ENCODE measurements at regions not wholly inside any gene's neighbourhood (a gene's known extent, or its start where the extent isn't known, plus 50 kb on each side); places are given as distances from the start of the nearest gene placed in this dataset.

- DNase-seq = no peak
Measured at GRCh38 chrX:20363275-20363674, 96.6 kb upstream of the RPS6KA3 start.

- no peak for DNase-seq
Measured at GRCh38 chrX:20362268-20363267, 95.9 kb upstream of the RPS6KA3 start.

- no peak for DNase-seq
Measured at GRCh38 chrX:20361890-20362262, 95.2 kb upstream of the RPS6KA3 start.

GRCh38 chrX:20361081-20361889 lies 94.6 kb upstream of the RPS6KA3 start:
- DNase-seq = no peak

- no peak for DNase-seq
Measured at GRCh38 chrX:20355187-20355586, 88.5 kb upstream of the RPS6KA3 start.

GRCh38 chrX:20354505-20354904 lies 87.8 kb upstream of the RPS6KA3 start:
- no peak for DNase-seq

- DNase-seq = no peak
Measured at GRCh38 chrX:20352935-20353336, 86.2 kb upstream of the RPS6KA3 start.

GRCh38 chrX:20352504-20352903 lies 85.8 kb upstream of the RPS6KA3 start:
- no peak for DNase-seq

GRCh38 chrX:20350596-20350995 lies 83.9 kb upstream of the RPS6KA3 start:
- DNase-seq = no peak

GRCh38 chrX:20348139-20348538 lies 81.4 kb upstream of the RPS6KA3 start:
- DNase-seq = no peak

- no peak for DNase-seq
Measured at GRCh38 chrX:20347481-20347880, 80.8 kb upstream of the RPS6KA3 start.

GRCh38 chrX:20333672-20334071 lies 67.0 kb upstream of the RPS6KA3 start:
- peak; percentile 21 for DNase-seq

- DNase-seq = no peak
Measured at GRCh38 chrX:20330545-20330944, 63.8 kb upstream of the RPS6KA3 start.

- no peak for DNase-seq
Measured at GRCh38 chrX:20329435-20329834, 62.7 kb upstream of the RPS6KA3 start.

GRCh38 chrX:20325786-20326388 lies 59.2 kb upstream of the RPS6KA3 start:
- DNase-seq = no peak

- DNase-seq = no peak
Measured at GRCh38 chrX:20322887-20323286, 56.2 kb upstream of the RPS6KA3 start.

GRCh38 chrX:20320461-20321159 lies 53.9 kb upstream of the RPS6KA3 start:
- peak; percentile 2 for DNase-seq

- no peak for DNase-seq
Measured at GRCh38 chrX:20319054-20319453, 52.3 kb upstream of the RPS6KA3 start.

- DNase-seq = no peak
Measured at GRCh38 chrX:20317873-20318272, 51.2 kb upstream of the RPS6KA3 start.
